Fibroblast of peridontal ligament (primary cell): ENCODE measurements at regions not wholly inside any gene's neighbourhood (a gene's known extent, or its start where the extent isn't known, plus 50 kb on each side); places are given as distances from the start of the nearest gene placed in this dataset.
A peak's percentile ranks its signal among the peaks of the same experiment; 100 is the strongest.

Experiments
- DNase-seq: peaks from one replicate; pipeline ENCODE4 v3.0.0-alpha.2; 2010; ENCODE audit errors: extremely low read depth

DNA sequence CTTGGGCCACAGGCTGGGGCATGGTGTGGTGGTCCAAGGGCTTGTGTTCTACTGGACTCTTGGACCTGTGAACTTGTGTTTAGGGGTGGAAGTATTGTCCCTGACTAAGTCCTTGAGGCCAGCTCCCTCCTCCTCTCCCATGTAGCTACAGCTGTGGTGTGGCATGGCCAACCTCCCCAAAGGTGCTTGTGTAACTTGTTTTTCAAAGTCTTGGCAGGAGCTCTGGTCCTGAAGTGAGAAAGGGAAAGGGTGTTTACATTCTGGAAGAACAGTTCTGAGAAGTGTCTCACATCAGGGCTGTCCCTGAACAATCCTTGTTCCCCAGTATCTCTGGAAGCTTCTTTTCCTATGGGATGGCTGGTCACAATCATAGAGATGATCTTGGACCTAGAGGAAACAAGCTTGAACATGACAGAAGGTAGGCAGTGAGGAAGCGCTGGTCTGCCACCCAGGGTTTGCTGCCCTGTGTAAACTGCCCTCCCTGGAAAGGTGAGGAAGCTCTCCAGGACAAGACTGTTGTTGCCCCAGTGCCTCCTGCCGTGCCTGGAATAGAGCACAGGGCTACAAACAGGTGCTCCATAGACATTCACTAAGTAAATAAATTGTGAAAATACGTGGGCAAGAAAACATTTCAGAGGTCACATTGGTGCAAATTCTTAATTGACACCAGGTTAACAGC, 64.6 kb upstream of the KLF9 start:
- DNase-seq: peak; percentile 46

DNA sequence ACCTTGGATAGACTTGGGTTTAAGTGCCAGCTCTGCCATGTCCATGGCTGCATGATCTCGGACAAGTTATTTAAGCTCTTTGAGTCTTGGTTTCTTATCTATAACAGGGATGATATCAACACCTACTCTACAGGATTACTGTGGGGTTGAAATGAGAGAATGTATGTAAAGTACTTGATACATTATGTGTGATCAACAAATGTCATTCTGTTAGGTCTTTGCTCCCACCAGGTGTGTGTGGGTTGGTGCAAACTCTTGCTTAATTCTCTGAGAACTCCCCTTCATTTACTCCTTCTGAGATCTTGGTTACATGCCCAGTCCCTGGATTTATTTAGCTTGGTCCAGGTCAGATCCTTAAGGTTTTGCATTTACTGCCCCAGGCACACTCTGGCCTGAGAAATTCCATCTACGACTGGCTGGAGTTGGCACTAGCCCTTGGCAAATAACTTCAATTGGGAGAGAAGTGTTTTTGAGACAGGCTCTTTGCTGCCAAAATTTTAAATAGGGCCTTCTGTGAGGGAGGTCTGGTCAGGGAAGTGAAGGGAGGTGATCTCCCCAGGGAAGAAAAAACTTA, 63.5 kb upstream of the KLF9 start:
- DNase-seq: no peak

DNA sequence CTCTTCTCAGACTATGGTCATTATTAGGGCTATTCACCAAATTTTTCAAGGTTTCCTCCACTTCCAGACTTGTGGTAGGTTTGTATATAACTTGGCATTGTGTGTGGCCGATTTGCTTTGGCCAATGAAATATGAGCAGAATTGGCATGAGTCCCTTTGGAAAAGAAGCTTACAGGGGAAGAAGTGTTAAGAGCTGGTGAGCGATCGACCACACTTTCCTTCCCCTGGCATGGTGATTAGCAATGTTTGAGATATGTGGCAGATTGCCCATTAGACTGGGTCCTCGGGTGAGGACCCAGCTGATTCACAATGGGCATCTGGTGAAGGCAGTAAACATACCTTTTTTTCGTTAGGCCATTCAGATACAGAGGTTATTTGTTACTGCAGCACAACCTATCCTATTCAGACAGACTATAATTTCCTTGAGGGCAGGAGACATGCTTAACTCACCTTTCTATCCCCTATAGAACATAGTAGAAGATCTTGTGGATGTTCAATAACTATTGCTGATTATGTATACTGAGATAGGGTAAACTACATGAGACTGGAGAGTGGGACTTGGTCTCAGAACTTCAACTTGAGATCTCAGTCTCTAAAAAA, 62.8 kb upstream of the KLF9 start:
- peak; percentile 67 for DNase-seq

DNA sequence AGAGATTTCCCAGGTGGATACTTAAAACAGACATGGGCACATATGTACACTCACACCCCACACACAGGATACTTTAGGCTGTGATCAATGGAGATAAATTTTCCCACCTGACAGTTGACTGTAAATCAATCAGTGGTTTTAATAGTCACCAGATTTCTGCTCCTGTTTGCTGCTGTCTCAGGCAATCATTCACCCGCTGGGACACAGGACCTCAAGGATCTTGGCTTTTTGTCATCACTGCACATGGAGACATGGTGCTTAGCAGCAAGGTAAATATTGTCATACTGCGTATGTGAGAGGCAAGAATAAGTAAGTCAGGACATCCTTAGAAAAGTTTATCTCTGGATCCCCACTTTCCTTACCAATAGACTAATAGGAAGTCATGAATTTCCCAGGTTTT, 60.8 kb upstream of the KLF9 start:
- DNase-seq: no peak

DNA sequence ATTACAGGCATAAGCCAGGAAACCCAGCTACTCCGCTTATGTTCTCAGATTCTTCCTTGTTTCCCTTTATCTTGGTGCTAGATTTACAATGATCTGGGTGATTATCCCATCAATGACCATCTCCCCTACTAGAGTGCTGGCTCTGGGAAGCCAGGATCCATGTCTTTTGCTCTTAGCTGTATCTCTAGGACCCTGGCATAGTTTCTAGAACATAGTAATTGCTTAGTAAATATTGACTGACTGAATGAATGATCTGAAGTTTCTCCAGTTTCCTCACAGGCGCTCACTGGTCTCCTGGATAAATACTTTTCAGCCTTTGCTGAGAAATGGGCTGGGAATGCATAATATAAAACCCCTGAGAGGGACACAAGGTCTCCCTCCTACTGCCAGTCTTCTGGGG, 60.0 kb upstream of the KLF9 start:
- no peak for DNase-seq

DNA sequence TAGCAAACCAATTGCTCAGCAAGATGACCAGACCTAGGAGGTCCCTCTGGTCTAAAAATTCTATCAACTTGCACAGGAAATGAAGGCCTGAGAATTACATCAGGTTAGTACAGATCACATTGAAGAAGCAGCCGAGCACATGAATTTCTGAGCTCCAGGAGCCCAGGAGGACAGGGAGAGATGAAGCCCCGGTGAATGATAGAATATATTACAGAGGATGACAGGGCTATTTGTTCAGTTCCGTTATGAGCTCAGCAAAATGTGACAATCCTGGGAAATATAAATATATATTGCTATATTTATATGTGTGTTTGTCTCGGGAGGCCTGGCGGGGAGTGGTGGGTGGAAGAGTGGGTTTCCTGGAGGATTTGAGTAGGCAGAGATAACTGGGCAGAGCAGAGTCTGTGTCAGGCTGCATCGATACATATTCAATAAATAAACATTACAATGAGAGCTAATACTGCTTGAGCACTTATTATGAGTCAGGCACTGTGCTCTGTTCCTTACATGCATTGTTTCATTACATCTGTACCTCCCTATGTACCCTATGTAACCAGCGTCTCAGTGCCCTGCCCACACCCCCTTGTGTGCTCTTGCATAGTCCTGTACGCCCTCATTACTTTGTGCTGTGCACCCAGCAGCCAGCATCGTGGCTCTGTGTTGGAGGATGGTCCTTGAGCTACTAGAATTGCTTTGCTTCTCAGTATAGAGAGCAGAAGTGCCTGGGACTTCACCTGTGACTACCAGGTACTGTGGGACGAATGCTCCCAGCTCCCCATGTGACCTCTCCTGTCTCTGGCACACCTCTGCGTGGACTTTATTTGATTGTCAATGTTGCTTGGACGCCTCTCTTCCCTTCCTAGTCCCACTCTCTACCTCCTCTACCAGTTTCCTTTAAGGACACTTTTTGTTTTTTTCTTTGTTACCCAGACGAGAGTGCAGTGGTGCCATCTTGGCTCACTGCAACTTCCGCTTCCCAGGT, 58.1 kb upstream of the KLF9 start:
- DNase-seq: no peak

DNA sequence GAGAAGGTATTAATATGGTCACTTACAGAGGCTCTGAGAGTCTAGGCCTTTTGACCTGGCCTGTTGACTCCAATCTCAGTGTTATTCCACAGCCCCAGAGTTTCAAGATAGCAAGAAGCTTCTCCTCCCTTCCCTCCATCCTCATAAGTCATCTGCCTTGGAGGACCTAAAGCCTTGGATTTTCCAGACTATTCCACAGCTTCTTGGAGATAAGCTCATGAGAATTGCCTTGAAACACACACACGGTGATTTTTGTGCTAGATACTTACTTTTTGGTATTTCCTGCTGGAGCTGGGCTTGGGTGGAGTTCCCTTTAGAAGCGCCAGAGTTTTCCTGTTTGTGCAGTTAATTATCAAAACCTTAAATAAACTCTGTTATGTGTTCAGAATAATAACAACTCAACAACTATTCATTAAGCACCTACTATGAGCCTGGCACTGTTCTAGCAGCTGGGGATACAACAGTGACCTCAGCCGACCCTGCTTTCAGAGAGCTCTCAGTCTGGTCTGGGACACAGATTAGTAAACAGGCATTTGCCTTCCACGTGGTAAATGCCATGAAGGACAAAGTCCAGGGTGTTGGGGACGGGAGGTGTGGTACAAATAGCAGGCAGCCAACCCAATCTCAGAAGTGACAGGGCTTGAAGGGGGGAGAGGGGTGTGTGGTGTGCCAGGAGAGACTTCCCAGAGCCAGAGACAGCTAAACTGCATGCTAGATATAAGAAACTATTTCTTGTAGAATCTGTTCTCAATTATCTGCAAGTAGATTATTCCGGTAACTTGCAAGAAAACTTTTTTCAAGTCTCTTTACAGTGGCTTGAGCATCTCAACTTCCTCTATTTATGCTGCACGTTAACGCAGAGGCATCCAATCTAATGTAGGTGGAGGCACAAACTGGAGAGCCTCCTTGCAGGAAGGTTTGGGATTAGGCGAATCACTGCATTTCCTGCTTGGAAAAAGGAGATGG, 55.9 kb upstream of the KLF9 start:
- DNase-seq: peak; percentile 34

DNA sequence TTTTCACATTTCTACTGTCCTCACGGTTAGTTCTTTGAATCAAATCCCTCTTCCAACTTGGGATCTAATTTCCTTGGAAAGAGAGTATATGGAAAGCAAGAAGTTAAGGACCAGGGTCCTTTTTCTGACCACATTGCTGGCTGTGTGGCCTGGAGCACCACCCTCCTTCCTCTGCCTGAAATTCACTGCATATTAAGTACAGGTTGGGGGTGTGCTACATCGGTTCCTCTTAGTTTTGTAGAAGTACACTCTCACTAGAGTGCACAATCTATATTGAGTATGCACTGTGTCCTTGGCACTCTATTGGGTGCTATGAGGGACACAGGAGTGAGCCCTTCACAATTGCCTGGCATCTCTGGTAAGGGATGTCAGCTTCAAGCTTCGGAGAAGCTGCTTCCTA, 53.8 kb upstream of the KLF9 start:
- no peak for DNase-seq

DNA sequence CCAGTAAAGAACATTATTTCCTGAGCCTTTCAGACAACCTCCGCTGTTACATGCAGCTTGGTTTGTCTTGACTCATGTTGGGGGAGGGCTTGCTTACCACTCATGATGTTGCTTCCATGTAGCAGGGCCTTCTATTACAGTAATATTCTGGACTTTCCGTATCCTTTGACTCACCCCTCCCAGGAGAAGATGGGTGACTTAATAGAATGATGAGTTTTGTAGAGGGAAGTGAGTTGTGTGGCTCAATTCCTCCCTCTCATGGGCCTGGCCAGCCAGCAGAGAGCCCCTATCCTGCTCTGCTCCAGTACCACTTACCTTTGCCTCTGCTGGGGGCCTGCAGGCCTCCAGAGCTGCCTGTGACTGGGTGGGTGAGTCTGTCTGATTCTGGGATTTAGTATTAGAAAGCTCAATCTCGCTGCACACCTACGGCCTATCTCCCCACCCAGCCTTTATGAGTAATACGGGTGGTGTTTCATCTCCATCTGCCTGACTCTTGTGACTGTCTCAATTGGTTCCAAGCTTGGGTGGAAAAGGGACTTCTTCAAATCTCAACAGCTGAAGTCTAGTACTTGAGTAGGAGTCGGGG, 52.6 kb upstream of the KLF9 start:
- DNase-seq: peak; percentile 72

DNA sequence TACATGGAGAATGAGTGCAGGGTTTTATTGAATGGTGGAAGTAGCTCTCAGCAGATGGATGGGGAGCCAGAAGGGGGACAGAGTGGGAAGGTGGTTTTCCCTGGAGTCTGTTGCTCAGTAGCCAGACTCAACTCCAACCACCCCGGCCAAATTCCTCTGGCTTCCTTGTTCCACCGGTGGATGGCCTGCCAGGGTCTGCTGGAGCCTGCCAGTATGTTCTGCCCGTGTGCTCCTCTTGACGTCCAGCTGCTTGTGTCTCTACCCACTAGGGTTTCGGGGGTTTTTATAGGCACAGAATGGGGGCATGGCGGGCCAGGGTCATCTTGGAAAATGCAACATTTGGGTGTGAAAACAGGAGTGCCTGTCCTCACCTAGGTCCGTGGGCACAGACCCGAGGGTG, 51.4 kb upstream of the KLF9 start:
- no peak for DNase-seq

DNA sequence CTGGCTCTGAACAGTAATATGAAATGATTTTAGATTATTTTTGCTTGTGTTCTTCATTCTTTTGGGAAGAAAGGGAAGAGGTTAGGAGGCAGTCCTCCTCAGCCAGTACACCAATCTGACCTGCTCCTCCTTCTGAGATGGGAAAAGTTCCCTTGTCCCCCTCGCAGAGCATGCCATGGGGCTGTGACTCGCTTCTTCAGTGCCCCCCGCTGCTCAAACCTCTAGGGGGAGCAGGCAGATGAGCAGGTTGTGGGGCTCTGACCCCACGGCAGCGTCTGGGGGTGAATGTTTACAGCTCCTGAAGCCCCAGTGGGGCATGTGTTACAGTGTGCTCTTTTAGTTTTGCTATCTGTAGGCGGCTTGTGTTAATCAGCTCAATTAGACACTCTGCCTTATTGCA, 50.9 kb upstream of the KLF9 start:
- no peak for DNase-seq
